Left lobe of liver (tissue), 2 donors: ENCODE measurements at regions not wholly inside any gene's neighbourhood (a gene's known extent, or its start where the extent isn't known, plus 50 kb on each side); places are given as distances from the start of the nearest gene placed in this dataset.

Source experiments
- ATAC-seq: fragments of 200-7000 bp; cut with Tn5 transposase; one replicate; pipeline ENCODE4 v1.9.1; 2020; ENCODE audit warnings: mild to moderate bottlenecking, moderate library complexity
- DNase-seq: peaks from one replicate; pipeline ENCODE4 v3.0.0-alpha.2; 2020; ENCODE audit warnings: low spot score
- donor health status: DM: no; HTN: no; CAD: no; lungs with moderate emphysema.
- donor health status: DM: no; HTN: yes; CAD: no.

DNA sequence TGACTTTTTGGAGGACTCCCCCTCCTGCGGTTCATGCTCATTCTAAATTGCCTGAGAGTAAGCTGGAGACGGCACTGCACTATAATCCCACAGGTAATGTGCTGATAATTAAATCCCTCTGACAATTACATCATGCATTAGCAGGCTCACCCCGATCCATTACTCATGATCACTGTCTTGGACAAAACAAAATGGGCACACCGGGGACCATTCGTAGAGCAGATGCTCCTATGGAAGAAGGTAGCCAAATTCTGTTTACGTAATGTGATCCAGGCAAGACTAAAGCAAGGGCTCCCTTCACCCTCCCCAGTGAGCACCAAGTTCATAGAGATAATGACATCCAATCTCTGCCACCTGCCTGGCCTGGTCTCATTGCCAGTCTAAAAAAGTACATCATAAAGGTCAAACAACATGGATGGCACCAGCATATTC, 657.1 kb upstream of the SOX11 start:
- no peak for ATAC-seq

DNA sequence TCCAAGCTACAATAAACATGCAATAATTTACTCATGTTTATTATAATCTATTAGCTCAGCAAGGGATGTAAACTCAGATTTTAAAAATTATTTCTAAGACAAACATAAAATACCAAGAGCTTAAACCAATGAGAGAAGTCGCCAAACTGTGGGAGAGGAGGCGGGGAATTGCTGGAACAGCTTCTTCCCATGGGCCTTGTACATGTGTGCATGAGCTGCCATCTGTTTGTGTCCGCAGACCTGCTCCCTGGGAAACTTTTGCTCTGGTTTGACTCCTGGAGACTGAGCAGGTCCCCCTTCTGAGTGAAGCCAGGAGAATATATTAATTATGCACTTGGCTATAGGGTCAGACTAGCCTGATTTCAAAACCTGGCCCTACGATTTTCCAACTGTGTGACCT, 655.9 kb upstream of the SOX11 start:
- no peak for DNase-seq
- no peak for ATAC-seq

More for the DNA sequence above, 657.1 kb upstream of the SOX11 start:
- DNase-seq, result no peak

DNA sequence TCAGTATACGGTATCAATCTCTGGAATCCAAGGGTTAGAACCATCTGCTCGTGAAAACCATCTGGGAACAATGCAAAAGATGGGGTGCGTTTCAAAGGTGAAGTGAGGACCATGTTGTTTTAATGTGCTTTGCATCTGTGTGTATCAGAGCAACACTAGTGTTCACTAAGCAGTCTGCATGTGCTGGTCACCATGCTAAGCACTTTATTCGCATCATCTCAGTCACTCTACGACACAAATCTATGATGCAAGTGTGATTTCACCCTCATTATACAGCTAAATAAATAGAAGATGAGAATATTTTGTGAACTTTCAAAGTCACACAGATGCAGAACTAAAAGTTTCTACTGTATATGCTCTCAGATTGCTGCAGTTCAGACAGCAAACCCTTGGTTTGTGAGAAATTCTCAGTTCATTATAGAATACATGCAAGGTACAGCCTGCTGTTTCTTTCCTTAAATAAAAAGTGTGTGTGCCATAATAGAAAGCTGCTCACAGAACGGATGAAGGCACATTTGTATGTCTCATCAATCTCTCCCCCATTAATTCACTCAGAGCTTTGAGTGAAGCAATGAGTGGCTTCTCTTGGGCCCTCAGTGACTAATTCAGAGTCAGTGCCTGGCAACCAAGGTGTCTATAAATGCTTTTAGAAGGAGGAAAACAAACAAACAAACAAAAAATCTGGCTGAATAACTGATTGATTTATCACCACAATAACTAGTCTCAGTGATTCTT, 652.8 kb upstream of the SOX11 start:
- DNase-seq (no peak), ATAC-seq (no peak)

DNA sequence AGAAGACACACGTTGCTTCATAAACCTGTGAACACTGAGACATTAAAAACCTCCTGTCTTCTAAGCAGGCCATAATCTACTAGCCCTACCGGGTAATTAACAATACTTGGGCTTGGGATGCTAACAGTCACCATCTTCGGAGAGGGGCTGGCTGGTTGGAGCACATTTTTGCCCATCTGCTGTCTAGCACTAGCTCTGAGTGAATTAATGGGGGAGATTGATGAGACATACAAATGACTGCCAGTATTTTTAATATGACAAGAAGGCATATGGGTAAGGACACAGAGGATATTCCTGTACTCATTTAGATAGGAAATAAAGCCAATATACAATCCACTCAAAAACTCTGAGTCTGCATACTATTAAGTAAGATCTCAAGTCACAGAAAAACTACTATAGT, 651.6 kb upstream of the SOX11 start:
- DNase-seq, result no peak
- no peak for ATAC-seq

DNA sequence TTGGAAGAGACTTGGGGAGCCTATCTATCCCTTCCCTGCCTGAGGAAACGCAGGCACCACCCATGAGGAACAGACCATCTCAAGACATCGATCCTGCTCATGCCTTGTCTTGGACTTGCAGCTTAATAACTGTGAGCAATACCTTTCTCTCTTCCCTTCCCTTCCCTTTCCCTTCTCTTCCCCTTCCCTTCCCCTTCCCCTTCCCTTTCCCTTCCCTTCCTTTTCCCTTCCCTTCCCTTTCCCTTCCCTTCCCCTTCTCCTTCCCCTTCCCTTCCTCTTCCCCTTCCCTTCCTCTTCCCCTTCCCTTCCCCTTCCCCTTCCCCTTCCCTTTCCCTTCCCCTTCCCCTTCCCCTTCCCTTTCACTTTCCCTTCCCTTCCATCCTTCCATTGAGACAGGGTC, 650.7 kb upstream of the SOX11 start:
- ATAC-seq (no peak), DNase-seq (no peak)

DNA sequence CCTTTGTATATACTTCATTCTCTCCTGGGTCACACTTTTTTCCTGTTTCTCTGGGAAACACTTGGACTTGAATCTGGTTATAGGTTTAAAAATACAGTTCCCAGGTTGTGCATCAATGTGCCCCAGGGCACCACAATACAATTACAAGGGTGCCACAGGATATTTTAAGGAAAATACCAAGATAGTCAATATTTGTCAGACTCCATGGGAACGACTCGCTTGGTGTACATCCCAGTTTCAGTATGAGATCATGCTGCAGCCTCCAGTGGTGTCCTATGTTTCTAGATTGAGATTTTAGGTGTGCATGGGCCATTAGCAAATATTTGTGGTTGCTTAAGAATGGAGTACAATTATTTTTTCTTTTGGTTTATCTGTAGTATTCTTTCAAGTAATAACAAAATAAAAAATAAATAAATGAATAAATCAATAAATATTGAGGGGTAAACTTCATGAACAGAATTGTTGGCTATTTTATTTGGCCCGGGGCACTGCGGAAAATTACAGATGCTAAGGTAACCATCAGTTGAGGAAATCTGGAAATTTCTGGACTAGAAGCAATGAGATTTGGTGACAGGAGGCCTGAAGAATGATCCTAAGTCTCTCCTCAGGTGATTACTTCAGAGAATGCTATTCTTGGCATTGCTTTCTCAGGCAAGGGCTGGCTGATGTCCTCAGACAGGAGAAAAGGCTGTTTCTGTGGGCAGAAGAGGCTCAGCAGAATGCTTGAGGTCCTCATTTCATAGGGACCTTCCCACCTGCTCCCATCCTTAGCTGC, 649.3 kb upstream of the SOX11 start:
- DNase-seq (no peak), ATAC-seq (no peak)

DNA sequence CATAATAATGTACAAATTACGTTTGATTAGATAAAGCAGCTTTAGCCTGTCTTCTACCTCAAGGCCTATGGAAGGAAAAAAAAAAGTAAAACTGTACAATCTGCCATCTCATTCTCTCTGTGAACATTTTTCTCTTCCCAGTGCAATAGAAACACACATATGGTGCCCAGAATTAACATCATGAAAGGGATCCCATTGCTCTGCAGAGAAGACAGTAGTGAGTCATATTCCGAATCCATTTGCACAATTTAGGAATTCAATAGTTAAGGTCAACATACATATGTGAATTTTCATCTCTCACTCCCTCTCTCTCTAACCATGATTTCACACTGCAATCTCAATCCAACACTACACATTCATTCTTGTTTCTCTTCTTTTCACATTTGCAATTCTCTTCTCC, 640.9 kb upstream of the SOX11 start:
- ATAC-seq (no peak), DNase-seq (no peak)

DNA sequence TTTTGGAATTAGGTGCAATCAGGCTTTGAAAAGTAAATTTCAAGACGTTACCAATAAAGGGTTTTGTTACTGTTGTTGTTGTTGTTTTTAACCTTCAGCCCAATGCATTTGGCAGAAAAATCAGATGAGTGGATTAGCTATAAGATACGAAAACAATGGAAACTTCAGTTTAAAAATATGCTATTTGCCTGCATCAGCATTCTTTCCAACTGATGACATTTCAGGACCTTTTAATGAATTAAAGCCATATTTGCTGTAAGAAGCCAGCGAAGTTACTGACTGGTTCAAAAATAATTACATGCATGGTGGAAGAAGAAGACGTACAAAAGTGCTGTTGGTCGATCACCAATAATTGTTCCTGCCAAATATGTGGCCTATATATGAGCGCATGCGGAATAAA, 639.3 kb upstream of the SOX11 start:
- ATAC-seq, result no peak
- no peak for DNase-seq

DNA sequence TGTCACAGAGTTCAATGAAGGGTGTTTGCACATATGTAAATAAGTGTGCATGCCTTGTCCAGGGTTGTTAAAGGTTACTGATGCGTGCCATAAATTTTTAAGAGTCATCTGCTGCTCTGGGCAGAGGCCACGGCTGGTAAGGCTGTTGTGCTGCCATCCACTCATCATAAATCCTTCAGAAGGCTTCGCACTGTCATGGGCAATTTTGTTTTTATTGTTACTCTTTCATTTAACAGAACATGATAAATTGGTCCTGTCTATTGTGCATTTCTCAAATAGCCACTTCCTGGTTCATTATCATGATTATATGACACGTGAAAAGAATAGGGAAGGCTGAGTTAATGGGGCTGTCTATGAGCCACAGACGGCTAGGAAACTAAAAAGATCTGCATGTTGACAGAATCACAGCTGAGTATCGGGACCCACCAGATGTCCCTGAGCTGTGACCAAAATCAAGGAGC, 634.3 kb upstream of the SOX11 start:
- DNase-seq, result no peak
- no peak for ATAC-seq

DNA sequence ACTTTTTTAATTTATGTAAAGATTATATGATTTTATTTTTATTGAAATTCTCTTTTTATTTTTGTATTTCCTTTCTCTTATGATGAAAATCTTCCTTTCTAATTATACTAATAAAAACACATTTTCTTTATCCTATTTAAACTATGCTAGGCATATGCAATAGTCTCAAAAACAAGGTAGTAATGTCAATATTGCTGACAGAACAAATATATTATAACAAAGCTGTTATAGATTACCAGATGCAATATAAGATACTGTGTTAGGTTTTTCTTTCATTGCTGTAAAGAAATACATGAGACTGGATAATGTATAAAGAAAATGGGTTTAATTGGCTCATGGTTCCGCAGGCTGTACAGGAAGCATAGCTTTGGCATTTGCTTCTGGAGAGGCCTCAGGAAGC, 631.2 kb upstream of the SOX11 start:
- ATAC-seq (no peak), DNase-seq (no peak)

DNA sequence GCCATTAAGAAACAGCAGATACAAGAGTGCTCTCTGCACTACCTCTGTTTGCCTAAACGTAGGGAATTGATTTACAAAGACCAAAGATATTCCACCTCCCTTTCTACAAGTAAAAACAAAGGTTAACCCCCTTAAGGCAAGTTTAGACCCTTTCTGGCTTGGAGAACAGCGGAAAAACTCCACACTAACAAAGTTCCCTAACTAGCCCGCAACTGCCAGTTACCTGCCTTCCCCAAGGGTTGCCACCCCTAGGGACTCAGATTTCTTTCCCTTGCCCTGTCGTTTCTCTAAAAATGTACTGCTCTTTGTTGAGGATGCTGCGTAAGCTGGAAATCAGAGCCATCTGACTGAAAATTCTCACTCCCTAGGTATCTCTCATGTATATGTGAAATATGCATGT, 627.5 kb upstream of the SOX11 start:
- no peak for ATAC-seq
- DNase-seq, result no peak

DNA sequence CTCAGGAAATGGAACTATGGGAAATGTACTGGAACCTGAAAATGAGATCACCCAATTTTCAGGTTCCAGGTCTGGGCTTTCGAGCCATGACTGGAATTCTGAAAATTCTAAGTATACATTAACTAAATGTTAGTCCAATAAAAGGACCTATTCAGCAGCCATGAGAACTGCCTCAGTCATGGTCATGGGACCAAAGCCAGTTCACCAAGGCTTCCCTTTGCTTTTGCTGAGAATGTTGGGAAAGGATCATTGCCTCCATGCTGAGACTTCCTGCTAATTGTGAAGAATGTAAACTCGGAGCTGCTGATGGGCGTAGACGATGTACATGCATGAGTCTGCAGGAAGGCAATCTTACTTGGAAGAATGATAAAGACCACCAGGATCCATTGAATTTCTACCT, 624.4 kb upstream of the SOX11 start:
- DNase-seq (no peak), ATAC-seq (no peak)

DNA sequence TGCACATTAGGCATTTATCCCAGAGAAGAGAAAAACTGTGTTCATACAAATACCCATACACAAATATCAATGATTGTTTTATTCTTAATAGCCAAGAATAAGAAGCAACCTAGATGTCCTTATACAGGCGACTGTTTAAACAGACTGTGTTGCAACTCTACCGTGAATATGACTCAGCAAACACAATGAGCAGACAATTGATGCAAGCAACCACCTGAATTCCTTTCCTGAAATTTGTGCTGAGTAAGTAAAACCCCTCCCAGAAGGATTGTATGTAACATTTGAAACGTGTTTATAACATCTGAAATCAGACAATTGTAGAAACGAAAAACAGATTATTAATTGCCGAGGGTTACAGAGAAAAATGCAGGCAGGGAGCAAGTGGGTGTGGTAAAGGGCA, 621.9 kb upstream of the SOX11 start:
- ATAC-seq (no peak), DNase-seq (no peak)

DNA sequence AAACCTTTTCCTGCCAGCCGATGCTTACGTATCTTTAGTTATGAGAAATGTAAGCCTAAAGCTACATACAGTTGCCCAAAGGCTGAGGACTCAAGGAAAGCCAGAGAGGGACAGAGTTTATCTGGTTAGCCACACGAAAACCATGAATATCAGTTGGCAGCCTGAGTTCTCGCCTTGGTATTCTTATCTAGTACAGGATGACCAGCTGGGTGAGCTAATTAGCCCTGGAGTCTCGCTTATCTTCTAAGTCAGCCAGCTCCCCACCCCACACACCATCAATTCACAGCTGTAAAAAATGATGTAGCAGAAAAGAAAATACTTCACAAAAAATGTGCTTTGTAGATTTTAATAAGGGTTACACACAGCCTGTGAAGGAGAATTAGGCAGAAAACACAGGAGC, 617.5 kb upstream of the SOX11 start:
- ATAC-seq (no peak), DNase-seq (no peak)

DNA sequence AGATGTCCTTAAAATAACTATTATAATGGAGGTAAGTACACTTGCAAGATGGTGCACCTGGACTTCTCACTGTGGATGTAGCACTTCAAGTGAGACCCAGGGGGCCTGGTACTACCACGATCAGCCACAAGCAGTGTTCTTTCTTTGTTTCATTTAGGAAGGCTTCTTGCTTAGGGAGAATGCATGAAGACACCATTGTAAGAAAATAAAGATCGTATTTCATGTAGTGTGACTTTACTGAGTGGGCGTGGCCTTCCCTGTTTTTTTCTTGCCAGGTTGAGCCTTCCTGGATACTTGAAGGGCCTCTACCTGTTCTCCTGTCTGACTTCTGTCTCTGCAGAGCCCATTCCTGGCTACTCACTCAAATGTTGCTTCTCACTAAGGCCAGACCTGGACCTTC, 615.6 kb upstream of the SOX11 start:
- ATAC-seq, result no peak
- no peak for DNase-seq

DNA sequence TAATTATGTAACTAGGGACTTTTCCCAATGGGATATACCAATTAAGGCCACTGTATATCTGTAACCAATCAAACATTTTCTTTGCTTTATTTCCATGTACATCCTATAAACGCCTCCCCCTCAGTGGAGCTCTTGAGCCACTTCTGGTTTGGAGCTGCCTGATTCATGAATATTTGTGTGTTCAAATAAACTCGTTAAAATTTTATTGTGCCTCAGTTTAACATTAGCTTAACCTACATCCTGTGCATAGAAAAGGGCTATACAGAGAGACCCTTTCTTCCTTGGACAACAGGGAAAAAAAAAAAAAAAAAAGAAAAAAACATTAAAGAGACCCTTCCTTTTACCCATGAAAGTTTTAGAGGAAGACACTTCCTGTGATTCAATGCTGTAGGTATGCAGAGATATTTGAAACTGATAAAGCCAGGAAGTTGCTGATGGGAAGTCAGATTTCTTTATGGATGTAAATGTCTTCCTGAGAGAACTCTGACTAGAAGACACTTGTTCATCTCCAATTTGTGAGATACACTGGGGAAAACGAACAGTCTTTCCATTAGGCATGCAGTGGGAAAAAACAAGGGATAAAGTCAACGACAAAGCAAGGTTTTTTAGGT, 614.6 kb upstream of the SOX11 start:
- no peak for DNase-seq
- ATAC-seq, result no peak

DNA sequence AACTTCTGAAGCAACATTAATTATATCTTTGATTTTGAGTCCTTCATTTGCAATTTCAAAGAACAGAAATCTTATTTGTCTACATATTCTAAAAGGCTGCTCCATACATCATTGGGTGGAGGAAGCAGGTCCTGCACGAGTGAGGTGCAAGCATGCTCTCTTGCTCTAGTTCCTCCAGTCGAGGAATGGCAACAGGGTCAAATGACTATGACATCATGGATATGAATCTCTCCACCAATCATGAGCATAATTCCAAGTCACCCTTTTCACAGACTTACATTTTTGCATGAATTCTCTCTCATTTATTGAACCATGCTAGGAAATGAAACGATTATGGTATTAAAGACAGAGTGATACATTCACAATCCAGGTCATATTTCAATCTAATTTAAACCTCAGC, 608.8 kb upstream of the SOX11 start:
- no peak for DNase-seq
- ATAC-seq, result no peak

DNA sequence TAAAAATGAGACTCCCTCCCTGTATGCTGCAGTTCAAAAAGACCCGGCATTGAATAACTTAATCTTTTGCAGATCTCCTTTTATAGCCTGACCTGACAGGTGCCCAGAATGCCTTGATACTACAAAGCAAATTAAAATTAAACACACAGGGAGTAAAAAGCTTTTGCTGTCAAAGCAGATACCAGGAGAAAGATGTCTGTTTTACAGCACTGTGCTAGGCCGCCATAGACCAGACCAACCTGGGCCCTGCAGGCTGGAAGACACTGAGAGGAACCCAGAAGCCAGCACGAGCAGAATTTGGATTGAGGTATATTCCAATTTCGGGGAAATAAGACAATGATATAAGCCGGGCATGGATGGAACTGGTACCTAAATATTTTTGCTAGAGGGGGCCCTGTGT, 602.8 kb upstream of the SOX11 start:
- DNase-seq (no peak), ATAC-seq (no peak)

DNA sequence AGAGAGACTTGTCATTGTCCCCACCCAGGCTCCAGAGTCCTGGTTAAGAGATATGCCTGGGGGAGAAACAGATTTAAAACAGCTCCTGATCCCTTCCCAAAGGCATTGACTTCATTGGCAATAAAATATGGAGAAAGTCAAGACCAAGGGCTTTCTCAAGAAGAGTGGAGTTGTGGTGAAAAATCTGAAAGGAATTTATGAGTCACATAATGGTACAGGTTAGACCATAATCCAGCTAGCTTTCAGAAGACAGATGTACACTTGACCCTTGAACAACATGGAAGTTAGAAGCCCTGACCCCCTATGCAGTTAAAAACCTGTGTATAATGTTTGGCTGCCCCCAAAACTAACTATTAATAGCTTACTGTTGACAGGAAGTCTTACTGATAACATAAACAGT, 599.1 kb upstream of the SOX11 start:
- DNase-seq (no peak), ATAC-seq (no peak)

DNA sequence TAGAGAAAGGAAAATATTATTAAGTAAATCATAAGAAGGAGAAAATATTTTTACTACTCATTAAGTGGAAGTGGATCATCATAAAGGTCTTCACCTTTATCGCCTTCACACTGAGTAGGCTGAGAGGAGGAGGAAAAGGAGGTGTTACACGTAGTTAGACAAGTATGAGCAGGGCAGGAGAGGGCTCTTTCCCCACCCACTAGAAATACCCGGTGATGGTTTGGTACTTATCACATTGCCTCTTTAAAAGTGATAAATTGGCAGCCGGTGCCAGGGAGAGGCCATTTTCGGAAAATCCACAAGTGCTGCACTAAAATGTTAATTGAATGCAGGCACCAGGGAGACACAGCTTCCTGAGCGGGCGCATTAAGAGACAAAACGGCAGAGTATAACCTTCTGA, 598.7 kb upstream of the SOX11 start:
- DNase-seq (no peak), ATAC-seq (no peak)

DNA sequence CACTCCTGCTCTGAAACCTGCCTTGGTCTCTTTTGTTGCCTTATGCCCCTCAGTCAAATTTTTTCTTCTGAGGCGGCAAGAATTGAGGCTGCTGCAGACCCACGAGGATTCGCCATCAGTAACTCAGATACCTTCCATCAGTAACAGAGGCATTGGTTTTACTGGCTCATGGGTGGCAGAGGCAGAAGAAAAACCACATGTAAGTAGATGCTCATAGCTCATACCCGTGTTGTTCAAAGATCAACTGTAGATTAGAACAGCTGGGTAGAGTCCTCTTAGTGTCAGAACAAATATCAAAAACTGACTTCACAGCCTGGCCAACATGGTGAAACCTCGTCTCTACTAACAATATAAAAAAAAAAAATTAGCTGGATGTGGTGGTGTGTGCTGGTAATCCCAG, 598.0 kb upstream of the SOX11 start:
- ATAC-seq (no peak), DNase-seq (no peak)

DNA sequence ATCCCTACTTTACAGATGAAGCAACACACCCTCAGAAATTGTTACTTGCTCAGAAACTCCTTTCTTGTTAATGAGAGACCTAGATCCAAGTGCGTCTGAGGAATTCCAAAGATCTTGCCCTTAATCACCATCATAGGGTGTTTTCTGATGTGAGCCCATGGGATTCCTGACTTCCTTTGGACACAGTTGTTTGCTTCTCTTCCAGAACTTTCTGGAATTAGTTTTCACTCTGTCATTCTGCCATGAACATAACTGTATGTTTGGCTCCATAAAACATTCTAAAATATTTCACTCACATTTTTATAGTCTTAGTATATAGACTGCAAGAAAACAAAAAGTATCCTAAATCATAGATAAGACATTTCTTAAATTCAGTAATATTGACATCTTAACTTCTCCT, 593.9 kb upstream of the SOX11 start:
- ATAC-seq, result no peak

More for the DNA sequence above, 593.9 kb upstream of the SOX11 start:
- no peak for DNase-seq
